GM10266 (cell line): ENCODE measurements at regions not wholly inside any gene's neighbourhood (a gene's known extent, or its start where the extent isn't known, plus 50 kb on each side); places are given as distances from the start of the nearest gene placed in this dataset.

Experiments used
- DNase-seq: peaks from one replicate; pipeline ENCODE4 v3.0.0; 2012; ENCODE audit errors: extremely low spot score
- CTCF ChIP-seq: IDR thresholded peaks from 2 replicates; pipeline ENCODE4 v1.5.1; 2012; ENCODE audit warnings: mild to moderate bottlenecking, low read depth; ENCODE audit not compliant: control insufficient read depth, insufficient read depth; ENCODE audit errors: missing control alignments

GRCh38 chr15:26382444-26383072, 390.3 kb downstream of the GABRB3 start:
- no peak for TF ChIP-seq CTCF
- DNase-seq, result no peak

GRCh38 chr15:26378304-26378703, 394.6 kb downstream of the GABRB3 start:
- DNase-seq, result no peak
- no peak for TF ChIP-seq CTCF

GRCh38 chr15:26376243-26376642, 396.6 kb downstream of the GABRB3 start:
- TF ChIP-seq CTCF, result no peak
- no peak for DNase-seq

GRCh38 chr15:26374806-26375205, 398.1 kb downstream of the GABRB3 start:
- no peak for DNase-seq
- no peak for TF ChIP-seq CTCF

- DNase-seq, result no peak
- TF ChIP-seq CTCF, result no peak
Measured at GRCh38 chr15:26372706-26373105, 400.2 kb downstream of the GABRB3 start.

GRCh38 chr15:26365077-26365476, 407.8 kb downstream of the GABRB3 start:
- no peak for DNase-seq
- TF ChIP-seq CTCF, result no peak

- TF ChIP-seq CTCF, result no peak
- no peak for DNase-seq
Measured at GRCh38 chr15:26359855-26360254, 413.0 kb downstream of the GABRB3 start.
